Liver (tissue), 8 donors: ENCODE measurements at regions not wholly inside any gene's neighbourhood (a gene's known extent, or its start where the extent isn't known, plus 50 kb on each side); places are given as distances from the start of the nearest gene placed in this dataset.

Source experiments
- DNase-seq: peaks from one replicate; pipeline ENCODE4 v3.0.0-alpha.2; 2017; ENCODE audit warnings: low spot score
- H3K27ac ChIP-seq, 2 donors: one replicate each; pipeline ENCODE4 v1.7.0; 2013; ENCODE audit warnings: inconsistent platforms in 2 of 2, low read length in 2 of 2, control low read depth in 1 of 2, low read depth in 1 of 2, mild to moderate bottlenecking in 1 of 2
- H3K27me3 ChIP-seq, 4 donors: one replicate each; pipeline versions ENCODE4 v1.6.1 to v1.7.0; 2013; ENCODE audit warnings: low read length in 3 of 4, inconsistent platforms in 1 of 4, mild to moderate bottlenecking in 1 of 4, moderate library complexity in 1 of 4; ENCODE audit not compliant: control insufficient read depth in 4 of 4, insufficient read depth in 4 of 4
- H3K36me3 ChIP-seq, 4 donors: one replicate each; pipeline versions ENCODE4 v1.6.1 to v1.7.0; 2013; ENCODE audit warnings: low read length in 3 of 4, mild to moderate bottlenecking in 3 of 4, low read depth in 1 of 4, moderate library complexity in 1 of 4; ENCODE audit not compliant: control insufficient read depth in 4 of 4, insufficient read depth in 3 of 4
- H3K4me1 ChIP-seq, 4 donors: one replicate each; pipeline versions ENCODE4 v1.6.1 to v1.7.0; 2013; ENCODE audit warnings: low read length in 3 of 4, mild to moderate bottlenecking in 3 of 4, moderate library complexity in 1 of 4; ENCODE audit not compliant: control insufficient read depth in 4 of 4, insufficient read depth in 4 of 4
- H3K4me3 ChIP-seq, 3 donors: one replicate each; pipeline versions ENCODE4 v1.6.1 to v1.7.0; 2013; ENCODE audit warnings: low read length in 3 of 3, control low read depth in 1 of 3, low read depth in 1 of 3, mild to moderate bottlenecking in 1 of 3
- H3K9ac ChIP-seq, 2 donors: one replicate each; pipeline ENCODE4 v1.7.0; 2013; ENCODE audit warnings: low read length in 2 of 2, mild to moderate bottlenecking in 2 of 2, moderate library complexity in 2 of 2, control low read depth in 1 of 2, low read depth in 1 of 2
- H3K9me3 ChIP-seq, 4 donors: one replicate each; pipeline versions ENCODE4 v1.6.1 to v1.7.0; 2013; ENCODE audit warnings: low read length in 3 of 4; ENCODE audit not compliant: control insufficient read depth in 4 of 4
- CTCF ChIP-seq: fragments of 150-350 bp; IDR thresholded peaks from 2 replicates; pipeline ENCODE4 v1.5.1; 2017; ENCODE audit warnings: improper control_type of control experiment, low read depth, low read length; ENCODE audit not compliant: missing input control
- EGR1 ChIP-seq, 2 donors: IDR thresholded peaks; 2 replicates each; pipeline ENCODE4 v1.6.1; 2016 to 2018; ENCODE audit warnings: antibody characterized with exemption in 2 of 2, low read depth in 2 of 2
- FOXA1 ChIP-seq: IDR thresholded peaks from 2 replicates; pipeline ENCODE4 v1.6.1; 2016; ENCODE audit warnings: antibody characterized with exemption
- FOXA2 ChIP-seq: IDR thresholded peaks from 2 replicates; pipeline ENCODE4 v1.6.1; 2016; ENCODE audit warnings: antibody characterized with exemption
- GABPA ChIP-seq, 2 donors: IDR thresholded peaks in 1 of 2; conservative IDR thresholded peaks in 1 of 2; 2 replicates each; pipeline ENCODE4 v1.6.1; 2016; ENCODE audit warnings: antibody characterized with exemption in 2 of 2, mild to moderate bottlenecking in 1 of 2, moderate library complexity in 1 of 2
- HNF4A ChIP-seq, 2 donors: conservative IDR thresholded peaks; 2 replicates each; pipeline ENCODE4 v1.6.1; 2016; ENCODE audit warnings: antibody characterized with exemption in 2 of 2, mild to moderate bottlenecking in 2 of 2
- HNF4G ChIP-seq: IDR thresholded peaks from 2 replicates; pipeline ENCODE4 v1.6.1; 2016; ENCODE audit warnings: antibody characterized with exemption
- NR2F2 ChIP-seq: IDR thresholded peaks from 2 replicates; pipeline ENCODE4 v1.6.1; 2016; ENCODE audit warnings: antibody characterized with exemption
- RAD21 ChIP-seq, 2 donors: IDR thresholded peaks; 2 replicates each; pipeline ENCODE4 v1.6.1; 2016; ENCODE audit warnings: antibody characterized with exemption in 2 of 2, mild to moderate bottlenecking in 2 of 2
- RXRA ChIP-seq, 2 donors: IDR thresholded peaks; 2 replicates each; pipeline ENCODE4 v1.6.1; 2017 to 2018; ENCODE audit warnings: antibody characterized with exemption in 2 of 2, mild to moderate bottlenecking in 1 of 2
- SP1 ChIP-seq: IDR thresholded peaks from 2 replicates; pipeline ENCODE4 v1.6.1; 2018; ENCODE audit warnings: antibody characterized with exemption, mild to moderate bottlenecking
- YY1 ChIP-seq: IDR thresholded peaks from 2 replicates; pipeline ENCODE4 v1.6.1; 2016; ENCODE audit warnings: antibody characterized with exemption, mild to moderate bottlenecking
- WGBS: extraction: QIAGEN DNeasy Blood & Tissue Kit; methylation state at CpG from one replicate; pipeline ENCODE4 v1.1.7; 2013; 5-methylcytosine and 5-hydroxymethylcytosine counted together
- TF ChIP-seq, protein P1 (sequence below): IDR thresholded peaks from 2 replicates; pipeline ENCODE4 v1.6.1; 2016; ENCODE audit warnings: antibody characterized with exemption
- TF ChIP-seq, protein P2 (sequence below): IDR thresholded peaks from 2 replicates; pipeline ENCODE4 v1.6.1; 2016; ENCODE audit warnings: antibody characterized with exemption
- TF ChIP-seq, protein P3 (sequence below): IDR thresholded peaks from 2 replicates; pipeline ENCODE4 v1.6.1; 2016; ENCODE audit warnings: antibody characterized with exemption
- TF ChIP-seq, protein P4 (sequence below): IDR thresholded peaks from 2 replicates; pipeline ENCODE4 v1.6.1; 2016; ENCODE audit warnings: antibody characterized with exemption, mild to moderate bottlenecking
- donor health status: healthy.
- donor health status: healthy.
- donor health status: healthy.
- donor health status: healthy.
- donor health status: healthy.

DNA sequence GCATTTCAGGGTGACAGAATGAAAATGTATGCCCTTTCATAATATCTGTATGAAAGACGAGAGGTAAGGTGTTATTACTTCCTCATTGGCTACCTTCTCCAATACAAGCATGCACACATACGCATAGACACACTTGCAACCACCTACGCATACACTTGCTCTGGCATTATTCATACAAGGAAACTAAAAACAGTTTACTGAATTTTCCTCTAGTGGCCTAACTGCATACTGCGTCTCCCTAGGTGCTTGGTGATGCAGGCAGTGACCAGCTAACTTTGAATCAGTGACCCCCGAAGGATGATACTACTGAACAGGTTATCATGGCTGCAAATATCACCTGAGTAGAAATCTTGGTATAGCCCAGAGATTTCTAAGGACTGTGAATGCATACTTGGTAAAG, 593.1 kb downstream of the PKHD1 start:
- Histone ChIP-seq H3K9me3 (no peaks in the 10 kb centered on the region), H3K4me1 (peaks cover 0 to 8% (median 2%) of the 10 kb centered on the region in 4 donors), H3K9ac (no peak overlapping the region), H3K27ac (no peak overlapping the region), H3K4me3 (no peak overlapping the region), H3K27me3 (no peaks in the 10 kb centered on the region), H3K36me3 (no peaks in the 10 kb centered on the region)
- 92% methylated on average over 5 of the region's 5 CpGs for WGBS
- TF ChIP-seq FOXA2 (no peak), SP1 (no peak), CTCF (peak; percentile 7), FOXA1 (no peak)
- DNase-seq: no peak

DNA sequence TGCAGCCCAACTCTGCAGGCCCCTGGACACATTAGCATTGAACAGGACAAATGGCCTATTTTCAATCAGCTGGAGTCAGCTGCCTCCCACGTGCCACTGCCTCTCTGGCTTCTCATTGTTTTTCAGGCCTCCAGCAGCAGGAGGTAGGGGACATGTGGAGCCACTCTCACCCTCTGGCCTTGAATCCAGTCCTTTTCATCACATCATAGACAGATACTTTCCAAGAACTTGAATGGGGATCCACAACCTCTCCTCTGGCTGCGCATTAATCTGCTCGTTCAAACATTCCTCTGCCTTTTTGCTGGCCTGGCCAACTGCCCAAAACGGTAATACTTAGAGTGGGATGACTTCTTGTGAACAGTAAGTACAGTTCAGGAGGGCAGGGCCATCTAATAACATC, 592.3 kb downstream of the PKHD1 start:
- H3K4me1 ChIP-seq: peaks cover 0 to 8% (median 2%) of the 10 kb centered on the region in 4 donors
- no peak overlapping the region for H3K4me3 ChIP-seq
- no peak overlapping the region for H3K27ac ChIP-seq
- H3K9me3 ChIP-seq: no peaks in the 10 kb centered on the region
- no peak for TF ChIP-seq SP1
- TF ChIP-seq GABPA (IDR thresholded peaks at IDR 0.05 in 1 of 2, conservative IDR thresholded peaks at IDR 0.05 in 1 of 2): no peak
- TF ChIP-seq, protein P1, sequence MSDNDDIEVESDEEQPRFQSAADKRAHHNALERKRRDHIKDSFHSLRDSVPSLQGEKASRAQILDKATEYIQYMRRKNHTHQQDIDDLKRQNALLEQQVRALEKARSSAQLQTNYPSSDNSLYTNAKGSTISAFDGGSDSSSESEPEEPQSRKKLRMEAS: no peak
- TF ChIP-seq HNF4G: no peak
- no peak for TF ChIP-seq RXRA (IDR thresholded peaks at IDR 0.05)
- TF ChIP-seq, protein P2, sequence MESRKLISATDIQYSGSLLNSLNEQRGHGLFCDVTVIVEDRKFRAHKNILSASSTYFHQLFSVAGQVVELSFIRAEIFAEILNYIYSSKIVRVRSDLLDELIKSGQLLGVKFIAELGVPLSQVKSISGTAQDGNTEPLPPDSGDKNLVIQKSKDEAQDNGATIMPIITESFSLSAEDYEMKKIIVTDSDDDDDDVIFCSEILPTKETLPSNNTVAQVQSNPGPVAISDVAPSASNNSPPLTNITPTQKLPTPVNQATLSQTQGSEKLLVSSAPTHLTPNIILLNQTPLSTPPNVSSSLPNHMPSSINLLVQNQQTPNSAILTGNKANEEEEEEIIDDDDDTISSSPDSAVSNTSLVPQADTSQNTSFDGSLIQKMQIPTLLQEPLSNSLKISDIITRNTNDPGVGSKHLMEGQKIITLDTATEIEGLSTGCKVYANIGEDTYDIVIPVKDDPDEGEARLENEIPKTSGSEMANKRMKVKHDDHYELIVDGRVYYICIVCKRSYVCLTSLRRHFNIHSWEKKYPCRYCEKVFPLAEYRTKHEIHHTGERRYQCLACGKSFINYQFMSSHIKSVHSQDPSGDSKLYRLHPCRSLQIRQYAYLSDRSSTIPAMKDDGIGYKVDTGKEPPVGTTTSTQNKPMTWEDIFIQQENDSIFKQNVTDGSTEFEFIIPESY: no peak
- TF ChIP-seq FOXA2: no peak
- TF ChIP-seq EGR1 (IDR thresholded peaks at IDR 0.05; ENCODE audit: low read depth in 2 of 2): no peak
- TF ChIP-seq NR2F2: no peak
- TF ChIP-seq, protein P3, sequence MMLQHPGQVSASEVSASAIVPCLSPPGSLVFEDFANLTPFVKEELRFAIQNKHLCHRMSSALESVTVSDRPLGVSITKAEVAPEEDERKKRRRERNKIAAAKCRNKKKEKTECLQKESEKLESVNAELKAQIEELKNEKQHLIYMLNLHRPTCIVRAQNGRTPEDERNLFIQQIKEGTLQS: no peak
- no peak for TF ChIP-seq YY1
- no peak for DNase-seq
- no peak overlapping the region for H3K9ac ChIP-seq
- no peaks in the 10 kb centered on the region for H3K36me3 ChIP-seq
- H3K27me3 ChIP-seq: no peaks in the 10 kb centered on the region
- WGBS: 65% methylated on average over 4 of the region's 4 CpGs

- Histone ChIP-seq H3K4me1 (peaks cover 0 to 8% (median 2%) of the 10 kb centered on the region in 4 donors), H3K9ac (no peak overlapping the region), H3K9me3 (no peaks in the 10 kb centered on the region), H3K36me3 (no peaks in the 10 kb centered on the region), H3K27me3 (no peaks in the 10 kb centered on the region), H3K27ac (no peak overlapping the region), H3K4me3 (no peak overlapping the region)
- 79% methylated on average over 3 of the region's 3 CpGs for WGBS
- DNase-seq: no peak
- TF ChIP-seq, protein P4, sequence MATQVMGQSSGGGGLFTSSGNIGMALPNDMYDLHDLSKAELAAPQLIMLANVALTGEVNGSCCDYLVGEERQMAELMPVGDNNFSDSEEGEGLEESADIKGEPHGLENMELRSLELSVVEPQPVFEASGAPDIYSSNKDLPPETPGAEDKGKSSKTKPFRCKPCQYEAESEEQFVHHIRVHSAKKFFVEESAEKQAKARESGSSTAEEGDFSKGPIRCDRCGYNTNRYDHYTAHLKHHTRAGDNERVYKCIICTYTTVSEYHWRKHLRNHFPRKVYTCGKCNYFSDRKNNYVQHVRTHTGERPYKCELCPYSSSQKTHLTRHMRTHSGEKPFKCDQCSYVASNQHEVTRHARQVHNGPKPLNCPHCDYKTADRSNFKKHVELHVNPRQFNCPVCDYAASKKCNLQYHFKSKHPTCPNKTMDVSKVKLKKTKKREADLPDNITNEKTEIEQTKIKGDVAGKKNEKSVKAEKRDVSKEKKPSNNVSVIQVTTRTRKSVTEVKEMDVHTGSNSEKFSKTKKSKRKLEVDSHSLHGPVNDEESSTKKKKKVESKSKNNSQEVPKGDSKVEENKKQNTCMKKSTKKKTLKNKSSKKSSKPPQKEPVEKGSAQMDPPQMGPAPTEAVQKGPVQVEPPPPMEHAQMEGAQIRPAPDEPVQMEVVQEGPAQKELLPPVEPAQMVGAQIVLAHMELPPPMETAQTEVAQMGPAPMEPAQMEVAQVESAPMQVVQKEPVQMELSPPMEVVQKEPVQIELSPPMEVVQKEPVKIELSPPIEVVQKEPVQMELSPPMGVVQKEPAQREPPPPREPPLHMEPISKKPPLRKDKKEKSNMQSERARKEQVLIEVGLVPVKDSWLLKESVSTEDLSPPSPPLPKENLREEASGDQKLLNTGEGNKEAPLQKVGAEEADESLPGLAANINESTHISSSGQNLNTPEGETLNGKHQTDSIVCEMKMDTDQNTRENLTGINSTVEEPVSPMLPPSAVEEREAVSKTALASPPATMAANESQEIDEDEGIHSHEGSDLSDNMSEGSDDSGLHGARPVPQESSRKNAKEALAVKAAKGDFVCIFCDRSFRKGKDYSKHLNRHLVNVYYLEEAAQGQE: no peak
- TF ChIP-seq SP1 (no peak), HNF4A (conservative IDR thresholded peaks at IDR 0.05) (no peak), HNF4G (no peak), YY1 (no peak), RXRA (IDR thresholded peaks at IDR 0.05) (no peak), FOXA2 (no peak), RAD21 (IDR thresholded peaks at IDR 0.05) (no peak), NR2F2 (no peak)
- TF ChIP-seq, protein P2: no peak
- TF ChIP-seq, protein P3: no peak
Observed at GRCh38 chr6:51495610-51496396, 591.6 kb downstream of the PKHD1 start.
